ENCODE measurements at regions not wholly inside any gene's neighbourhood (a gene's known extent, or its start where the extent isn't known, plus 50 kb on each side); places are given as distances from the start of the nearest gene placed in this dataset.

DNA sequence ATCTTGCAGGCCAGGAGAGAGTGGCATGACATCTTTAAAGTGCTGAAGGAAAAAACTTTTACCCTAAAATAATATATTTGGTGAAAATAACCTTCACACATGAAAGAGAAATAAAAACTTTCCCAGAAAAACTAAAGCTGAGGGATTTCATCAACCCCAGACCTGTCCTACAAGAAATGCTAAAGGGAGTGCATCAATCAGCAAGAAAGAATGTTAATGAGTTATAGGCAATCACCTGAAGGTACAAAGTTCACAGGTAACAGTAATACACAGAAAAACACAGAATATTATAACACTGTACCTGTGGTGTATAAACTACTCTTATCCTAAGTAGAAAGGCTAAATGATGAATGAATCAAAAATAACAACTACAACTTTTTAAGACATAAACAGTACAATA lies 249.2 kb upstream of the PKN2 start:
- Histone ChIP-seq H2BK5ac (ENCODE audit: low read depth, low read length, poor library complexity, severe bottlenecking) (no peak overlapping the region), H2AFZ (ENCODE audit: low read depth, low read length) (no peak overlapping the region), H3K18ac (ENCODE audit: low read depth in 1 of 2, low read length in 2 of 2) (no peak overlapping the region), H2BK12ac (ENCODE audit: low read length in 2 of 2) (no peak overlapping the region), H3K79me1 (replicated peaks; ENCODE audit: low read length, poor library complexity, severe bottlenecking) (no peaks in the 10 kb centered on the region), H3K14ac (ENCODE audit: low read length in 2 of 2) (no peak overlapping the region), H3K4me1 (ENCODE audit: control insufficient read depth, insufficient read depth, low read depth, low read length) (no peaks in the 10 kb centered on the region), H2BK15ac (ENCODE audit: low read depth, poor library complexity, severe bottlenecking) (no peak overlapping the region), H3K23ac (ENCODE audit: low read length in 2 of 2) (no peak overlapping the region), H3K4me2 (ENCODE audit: low read length, poor library complexity, severe bottlenecking) (no peak overlapping the region), H3K9ac (ENCODE audit: low read length) (no peak overlapping the region), H3K4ac (ENCODE audit: low read depth in 1 of 2, low read length in 2 of 2) (no peak overlapping the region), H3K36me3 (ENCODE audit: control insufficient read depth in 1 of 2, insufficient read depth in 2 of 2, low read depth in 1 of 2, low read length in 2 of 2) (no peaks in the 10 kb centered on the region), H3K4me3 (ENCODE audit: insufficient read depth in 1 of 2, low read depth in 1 of 2, low read length in 2 of 2) (no peak overlapping the region), H3K27ac (ENCODE audit: low read length, poor library complexity, severe bottlenecking) (no peak overlapping the region), H2AK5ac (ENCODE audit: low read length, severe bottlenecking) (no peak overlapping the region), H4K91ac (ENCODE audit: low read length) (no peak overlapping the region), H3K27me3 (ENCODE audit: control insufficient read depth in 1 of 2, insufficient read depth in 1 of 2, low read length in 2 of 2) (no peaks in the 10 kb centered on the region), H2BK120ac (ENCODE audit: low read depth, low read length) (no peak overlapping the region), H4K8ac (ENCODE audit: low read length) (no peak overlapping the region), H3K9me3 (ENCODE audit: control insufficient read depth, low read length) (peaks cover 46% of the 10 kb centered on the region)
- no peak for DNase-seq

DNA sequence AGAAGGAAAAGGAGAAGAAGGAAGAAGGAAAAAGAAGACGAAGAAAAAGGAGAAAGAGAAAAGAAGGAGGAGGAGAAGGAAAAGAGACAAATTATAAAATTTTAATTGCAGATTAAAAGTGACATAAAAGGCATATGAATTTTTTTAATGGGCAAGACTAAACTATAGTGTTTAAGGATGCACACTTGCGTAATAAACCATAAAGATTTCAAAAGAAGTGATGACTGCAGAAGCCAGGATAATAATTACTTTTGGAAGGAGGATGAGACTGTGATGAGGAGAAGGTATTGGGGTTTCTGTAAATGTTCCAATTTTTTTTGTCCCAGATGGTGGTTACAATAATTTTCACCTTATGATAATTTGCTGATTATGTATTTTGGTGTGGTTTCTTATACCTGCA lies 243.1 kb upstream of the PKN2 start:
- Histone ChIP-seq H3K27ac (ENCODE audit: low read length, poor library complexity, severe bottlenecking) (no peak overlapping the region), H2AK5ac (ENCODE audit: low read length, severe bottlenecking) (no peak overlapping the region), H2AFZ (ENCODE audit: low read depth, low read length) (no peak overlapping the region), H3K4me3 (ENCODE audit: insufficient read depth in 1 of 2, low read depth in 1 of 2, low read length in 2 of 2) (no peak overlapping the region), H3K36me3 (ENCODE audit: control insufficient read depth in 1 of 2, insufficient read depth in 2 of 2, low read depth in 1 of 2, low read length in 2 of 2) (no peaks in the 10 kb centered on the region), H3K27me3 (ENCODE audit: control insufficient read depth in 1 of 2, insufficient read depth in 1 of 2, low read length in 2 of 2) (no peaks in the 10 kb centered on the region), H3K23ac (ENCODE audit: low read length in 2 of 2) (no peak overlapping the region), H3K4ac (ENCODE audit: low read depth in 1 of 2, low read length in 2 of 2) (no peak overlapping the region), H3K9me3 (ENCODE audit: control insufficient read depth, low read length) (peaks cover 12% of the 10 kb centered on the region), H2BK120ac (ENCODE audit: low read depth, low read length) (no peak overlapping the region), H3K14ac (ENCODE audit: low read length in 2 of 2) (no peak overlapping the region), H4K91ac (ENCODE audit: low read length) (no peak overlapping the region), H2BK12ac (ENCODE audit: low read length in 2 of 2) (no peak overlapping the region), H3K4me1 (ENCODE audit: control insufficient read depth, insufficient read depth, low read depth, low read length) (no peaks in the 10 kb centered on the region), H3K18ac (ENCODE audit: low read depth in 1 of 2, low read length in 2 of 2) (no peak overlapping the region), H4K8ac (ENCODE audit: low read length) (no peak overlapping the region), H2BK15ac (ENCODE audit: low read depth, poor library complexity, severe bottlenecking) (no peak overlapping the region), H2BK5ac (ENCODE audit: low read depth, low read length, poor library complexity, severe bottlenecking) (no peak overlapping the region), H3K9ac (ENCODE audit: low read length) (no peak overlapping the region), H3K79me1 (replicated peaks; ENCODE audit: low read length, poor library complexity, severe bottlenecking) (no peaks in the 10 kb centered on the region), H3K4me2 (ENCODE audit: low read length, poor library complexity, severe bottlenecking) (no peak overlapping the region)
- WGBS = 76% methylated on average over 2 of the region's 2 CpGs
- DNase-seq = no peak

- no peak overlapping the region for H3K14ac ChIP-seq (ENCODE audit: low read length in 2 of 2)
- peaks cover 4% of the 10 kb centered on the region for H3K9me3 ChIP-seq (ENCODE audit: control insufficient read depth, low read length)
- H3K4me1 ChIP-seq (ENCODE audit: control insufficient read depth, insufficient read depth, low read depth, low read length) = no peaks in the 10 kb centered on the region
- no peak overlapping the region for H3K4ac ChIP-seq (ENCODE audit: low read depth in 1 of 2, low read length in 2 of 2)
- no peak overlapping the region for H2AFZ ChIP-seq (ENCODE audit: low read depth, low read length)
- no peak overlapping the region for H3K27ac ChIP-seq (ENCODE audit: low read length, poor library complexity, severe bottlenecking)
- H3K79me1 ChIP-seq (replicated peaks; ENCODE audit: low read length, poor library complexity, severe bottlenecking) = no peaks in the 10 kb centered on the region
- H4K91ac ChIP-seq (ENCODE audit: low read length) = no peak overlapping the region
- H3K4me2 ChIP-seq (ENCODE audit: low read length, poor library complexity, severe bottlenecking) = no peak overlapping the region
- no peaks in the 10 kb centered on the region for H3K36me3 ChIP-seq (ENCODE audit: control insufficient read depth in 1 of 2, insufficient read depth in 2 of 2, low read depth in 1 of 2, low read length in 2 of 2)
- no peak overlapping the region for H2BK12ac ChIP-seq (ENCODE audit: low read length in 2 of 2)
- H3K18ac ChIP-seq (ENCODE audit: low read depth in 1 of 2, low read length in 2 of 2) = no peak overlapping the region
- H3K23ac ChIP-seq (ENCODE audit: low read length in 2 of 2) = no peak overlapping the region
- no peak overlapping the region for H4K8ac ChIP-seq (ENCODE audit: low read length)
- no peak overlapping the region for H3K9ac ChIP-seq (ENCODE audit: low read length)
- no peak overlapping the region for H2BK120ac ChIP-seq (ENCODE audit: low read depth, low read length)
- H2AK5ac ChIP-seq (ENCODE audit: low read length, severe bottlenecking) = no peak overlapping the region
- DNase-seq = no peak
- no peak overlapping the region for H2BK5ac ChIP-seq (ENCODE audit: low read depth, low read length, poor library complexity, severe bottlenecking)
- H2BK15ac ChIP-seq (ENCODE audit: low read depth, poor library complexity, severe bottlenecking) = no peak overlapping the region
- H3K4me3 ChIP-seq (ENCODE audit: insufficient read depth in 1 of 2, low read depth in 1 of 2, low read length in 2 of 2) = no peak overlapping the region
- H3K27me3 ChIP-seq (ENCODE audit: control insufficient read depth in 1 of 2, insufficient read depth in 1 of 2, low read length in 2 of 2) = peaks cover 0 to 9% of the 10 kb centered on the region in 2 experiments
These were observed 232.2 kb upstream of the PKN2 start for GRCh38 chr1:88451856-88452255.

- no peak overlapping the region for H2BK15ac ChIP-seq (ENCODE audit: low read depth, poor library complexity, severe bottlenecking)
- no peak overlapping the region for H3K4me3 ChIP-seq (ENCODE audit: insufficient read depth in 1 of 2, low read depth in 1 of 2, low read length in 2 of 2)
- H3K9me3 ChIP-seq (ENCODE audit: control insufficient read depth, low read length) = peaks cover 4% of the 10 kb centered on the region
- H2BK5ac ChIP-seq (ENCODE audit: low read depth, low read length, poor library complexity, severe bottlenecking) = no peak overlapping the region
- H3K4me2 ChIP-seq (ENCODE audit: low read length, poor library complexity, severe bottlenecking) = no peak overlapping the region
- H3K27ac ChIP-seq (ENCODE audit: low read length, poor library complexity, severe bottlenecking) = no peak overlapping the region
- H2AFZ ChIP-seq (ENCODE audit: low read depth, low read length) = no peak overlapping the region
- H3K4me1 ChIP-seq (ENCODE audit: control insufficient read depth, insufficient read depth, low read depth, low read length) = no peaks in the 10 kb centered on the region
- no peak for DNase-seq
- H2AK5ac ChIP-seq (ENCODE audit: low read length, severe bottlenecking) = no peak overlapping the region
- no peaks in the 10 kb centered on the region for H3K79me1 ChIP-seq (replicated peaks; ENCODE audit: low read length, poor library complexity, severe bottlenecking)
- 79% methylated on average over 6 of the region's 7 CpGs for WGBS
- H3K9ac ChIP-seq (ENCODE audit: low read length) = no peak overlapping the region
- H3K4ac ChIP-seq (ENCODE audit: low read depth in 1 of 2, low read length in 2 of 2) = no peak overlapping the region
- no peak overlapping the region for H3K14ac ChIP-seq (ENCODE audit: low read length in 2 of 2)
- no peak overlapping the region for H2BK12ac ChIP-seq (ENCODE audit: low read length in 2 of 2)
- H3K23ac ChIP-seq (ENCODE audit: low read length in 2 of 2) = no peak overlapping the region
- H4K8ac ChIP-seq (ENCODE audit: low read length) = no peak overlapping the region
- H4K91ac ChIP-seq (ENCODE audit: low read length) = no peak overlapping the region
- no peak overlapping the region for H2BK120ac ChIP-seq (ENCODE audit: low read depth, low read length)
- no peaks in the 10 kb centered on the region for H3K36me3 ChIP-seq (ENCODE audit: control insufficient read depth in 1 of 2, insufficient read depth in 2 of 2, low read depth in 1 of 2, low read length in 2 of 2)
- H3K27me3 ChIP-seq (ENCODE audit: control insufficient read depth in 1 of 2, insufficient read depth in 1 of 2, low read length in 2 of 2) = peaks cover 4 to 15% of the 10 kb centered on the region in 2 experiments
- H3K18ac ChIP-seq (ENCODE audit: low read depth in 1 of 2, low read length in 2 of 2) = no peak overlapping the region
These were observed 230.8 kb upstream of the PKN2 start for GRCh38 chr1:88453295-88453694.
